ENCODE measurements at regions not wholly inside any gene's neighbourhood (a gene's known extent, or its start where the extent isn't known, plus 50 kb on each side); places are given as distances from the start of the nearest gene placed in this dataset.

GRCh38 chr10:28481968-28482367 lies 51.0 kb upstream of the WAC start:
- no peak for ATAC-seq

More at GRCh38 chr10:28481968-28482367, 51.0 kb upstream of the WAC start:
- TF ChIP-seq ZNF8 (CRISPR knock-in tag; IDR thresholded peaks at IDR 0.05) (no peak), ISL1 (CRISPR knock-in tag; IDR thresholded peaks at IDR 0.05) (no peak), ZNF70 (CRISPR knock-in tag; IDR thresholded peaks at IDR 0.05) (no peak), SNAI2 (CRISPR knock-in tag; IDR thresholded peaks at IDR 0.05) (no peak), TCF4 (CRISPR knock-in tag; IDR thresholded peaks at IDR 0.05; ENCODE audit: borderline replicate concordance) (no peak), BACH2 (CRISPR knock-in tag; IDR thresholded peaks at IDR 0.05; ENCODE audit: borderline replicate concordance) (no peak), ZFP3 (CRISPR knock-in tag; IDR thresholded peaks at IDR 0.05) (no peak), OSR1 (CRISPR knock-in tag; IDR thresholded peaks at IDR 0.05) (no peak), PATZ1 (CRISPR knock-in tag; IDR thresholded peaks at IDR 0.05; ENCODE audit: borderline replicate concordance) (no peak), GLIS3 (CRISPR knock-in tag; IDR thresholded peaks at IDR 0.05) (no peak)
- TF ChIP-seq, protein P1, sequence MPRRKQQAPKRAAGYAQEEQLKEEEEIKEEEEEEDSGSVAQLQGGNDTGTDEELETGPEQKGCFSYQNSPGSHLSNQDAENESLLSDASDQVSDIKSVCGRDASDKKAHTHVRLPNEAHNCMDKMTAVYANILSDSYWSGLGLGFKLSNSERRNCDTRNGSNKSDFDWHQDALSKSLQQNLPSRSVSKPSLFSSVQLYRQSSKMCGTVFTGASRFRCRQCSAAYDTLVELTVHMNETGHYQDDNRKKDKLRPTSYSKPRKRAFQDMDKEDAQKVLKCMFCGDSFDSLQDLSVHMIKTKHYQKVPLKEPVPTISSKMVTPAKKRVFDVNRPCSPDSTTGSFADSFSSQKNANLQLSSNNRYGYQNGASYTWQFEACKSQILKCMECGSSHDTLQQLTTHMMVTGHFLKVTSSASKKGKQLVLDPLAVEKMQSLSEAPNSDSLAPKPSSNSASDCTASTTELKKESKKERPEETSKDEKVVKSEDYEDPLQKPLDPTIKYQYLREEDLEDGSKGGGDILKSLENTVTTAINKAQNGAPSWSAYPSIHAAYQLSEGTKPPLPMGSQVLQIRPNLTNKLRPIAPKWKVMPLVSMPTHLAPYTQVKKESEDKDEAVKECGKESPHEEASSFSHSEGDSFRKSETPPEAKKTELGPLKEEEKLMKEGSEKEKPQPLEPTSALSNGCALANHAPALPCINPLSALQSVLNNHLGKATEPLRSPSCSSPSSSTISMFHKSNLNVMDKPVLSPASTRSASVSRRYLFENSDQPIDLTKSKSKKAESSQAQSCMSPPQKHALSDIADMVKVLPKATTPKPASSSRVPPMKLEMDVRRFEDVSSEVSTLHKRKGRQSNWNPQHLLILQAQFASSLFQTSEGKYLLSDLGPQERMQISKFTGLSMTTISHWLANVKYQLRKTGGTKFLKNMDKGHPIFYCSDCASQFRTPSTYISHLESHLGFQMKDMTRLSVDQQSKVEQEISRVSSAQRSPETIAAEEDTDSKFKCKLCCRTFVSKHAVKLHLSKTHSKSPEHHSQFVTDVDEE (CRISPR knock-in tag; IDR thresholded peaks at IDR 0.05): no peak
- TF ChIP-seq, protein P2, sequence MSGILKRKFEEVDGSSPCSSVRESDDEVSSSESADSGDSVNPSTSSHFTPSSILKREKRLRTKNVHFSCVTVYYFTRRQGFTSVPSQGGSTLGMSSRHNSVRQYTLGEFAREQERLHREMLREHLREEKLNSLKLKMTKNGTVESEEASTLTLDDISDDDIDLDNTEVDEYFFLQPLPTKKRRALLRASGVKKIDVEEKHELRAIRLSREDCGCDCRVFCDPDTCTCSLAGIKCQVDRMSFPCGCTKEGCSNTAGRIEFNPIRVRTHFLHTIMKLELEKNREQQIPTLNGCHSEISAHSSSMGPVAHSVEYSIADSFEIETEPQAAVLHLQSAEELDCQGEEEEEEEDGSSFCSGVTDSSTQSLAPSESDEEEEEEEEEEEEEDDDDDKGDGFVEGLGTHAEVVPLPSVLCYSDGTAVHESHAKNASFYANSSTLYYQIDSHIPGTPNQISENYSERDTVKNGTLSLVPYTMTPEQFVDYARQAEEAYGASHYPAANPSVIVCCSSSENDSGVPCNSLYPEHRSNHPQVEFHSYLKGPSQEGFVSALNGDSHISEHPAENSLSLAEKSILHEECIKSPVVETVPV (CRISPR knock-in tag; IDR thresholded peaks at IDR 0.05): no peak
- TF ChIP-seq, protein P3, sequence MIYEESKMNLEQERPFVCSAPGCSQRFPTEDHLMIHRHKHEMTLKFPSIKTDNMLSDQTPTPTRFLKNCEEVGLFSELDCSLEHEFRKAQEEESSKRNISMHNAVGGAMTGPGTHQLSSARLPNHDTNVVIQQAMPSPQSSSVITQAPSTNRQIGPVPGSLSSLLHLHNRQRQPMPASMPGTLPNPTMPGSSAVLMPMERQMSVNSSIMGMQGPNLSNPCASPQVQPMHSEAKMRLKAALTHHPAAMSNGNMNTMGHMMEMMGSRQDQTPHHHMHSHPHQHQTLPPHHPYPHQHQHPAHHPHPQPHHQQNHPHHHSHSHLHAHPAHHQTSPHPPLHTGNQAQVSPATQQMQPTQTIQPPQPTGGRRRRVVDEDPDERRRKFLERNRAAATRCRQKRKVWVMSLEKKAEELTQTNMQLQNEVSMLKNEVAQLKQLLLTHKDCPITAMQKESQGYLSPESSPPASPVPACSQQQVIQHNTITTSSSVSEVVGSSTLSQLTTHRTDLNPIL (CRISPR knock-in tag; IDR thresholded peaks at IDR 0.05; ENCODE audit: low read depth): no peak
- TF ChIP-seq, protein P4, sequence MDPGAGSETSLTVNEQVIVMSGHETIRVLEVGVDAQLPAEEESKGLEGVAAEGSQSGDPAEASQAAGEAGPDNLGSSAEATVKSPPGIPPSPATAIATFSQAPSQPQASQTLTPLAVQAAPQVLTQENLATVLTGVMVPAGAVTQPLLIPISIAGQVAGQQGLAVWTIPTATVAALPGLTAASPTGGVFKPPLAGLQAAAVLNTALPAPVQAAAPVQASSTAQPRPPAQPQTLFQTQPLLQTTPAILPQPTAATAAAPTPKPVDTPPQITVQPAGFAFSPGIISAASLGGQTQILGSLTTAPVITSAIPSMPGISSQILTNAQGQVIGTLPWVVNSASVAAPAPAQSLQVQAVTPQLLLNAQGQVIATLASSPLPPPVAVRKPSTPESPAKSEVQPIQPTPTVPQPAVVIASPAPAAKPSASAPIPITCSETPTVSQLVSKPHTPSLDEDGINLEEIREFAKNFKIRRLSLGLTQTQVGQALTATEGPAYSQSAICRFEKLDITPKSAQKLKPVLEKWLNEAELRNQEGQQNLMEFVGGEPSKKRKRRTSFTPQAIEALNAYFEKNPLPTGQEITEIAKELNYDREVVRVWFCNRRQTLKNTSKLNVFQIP (CRISPR knock-in tag; IDR thresholded peaks at IDR 0.05; ENCODE audit: borderline replicate concordance, low read depth): no peak
